ENCODE measurements at regions not wholly inside any gene's neighbourhood (a gene's known extent, or its start where the extent isn't known, plus 50 kb on each side); places are given as distances from the start of the nearest gene placed in this dataset.

GRCh38 chr16:80442779-80443178 lies 98.0 kb upstream of the DYNLRB2 start:
- no peak overlapping the region for H3K18ac ChIP-seq (ENCODE audit: low read length)
- no CpG with 5 or more reads among the region's 5 CpGs for WGBS, 2 donors (ENCODE audit: extremely low coverage in 2 of 2, insufficient read length in 2 of 2, insufficient replicate concordance in 1 of 2)

GRCh38 chr16:80441935-80442334 lies 98.9 kb upstream of the DYNLRB2 start:
- Histone ChIP-seq H2BK120ac (ENCODE audit: low read depth, low read length) (no peak overlapping the region), H2AK5ac (ENCODE audit: low read depth, low read length) (no peak overlapping the region), H4K91ac (ENCODE audit: low read depth, low read length, poor library complexity) (no peak overlapping the region), H3K4me2 (ENCODE audit: insufficient read depth, low read length, poor library complexity, severe bottlenecking) (no peak overlapping the region), H3K18ac (ENCODE audit: low read length) (no peak overlapping the region), H3K4me3 (ENCODE audit: low read length in 2 of 2) (no peak overlapping the region), H2BK5ac (ENCODE audit: low read length) (no peak overlapping the region), H3K9me3 (replicated peaks in 1 of 2; ENCODE audit: control insufficient read depth in 2 of 2, insufficient read depth in 1 of 2, low read depth in 1 of 2, low read length in 2 of 2) (no peaks in the 10 kb centered on the region), H3K14ac (ENCODE audit: low read length) (no peak overlapping the region), H3K23ac (ENCODE audit: low read depth, low read length, poor library complexity) (no peak overlapping the region), H3K79me1 (ENCODE audit: low read depth, low read length) (no peaks in the 10 kb centered on the region), H3K9ac (ENCODE audit: low read depth, low read length, poor library complexity) (no peak overlapping the region), H2AFZ (ENCODE audit: low read length) (no peak overlapping the region), H3K27ac (replicated peaks; ENCODE audit: low read length) (no peak overlapping the region), H3K27me3 (ENCODE audit: control insufficient read depth in 3 of 3, insufficient read depth in 3 of 3, low read depth in 1 of 3, low read length in 3 of 3) (no peaks in the 10 kb centered on the region), H4K8ac (ENCODE audit: low read depth, low read length) (no peak overlapping the region), H2BK12ac (ENCODE audit: low read length) (no peak overlapping the region), H3K4me1 (ENCODE audit: control insufficient read depth in 2 of 2, insufficient read depth in 1 of 2, low read depth in 1 of 2, low read length in 2 of 2) (no peaks in the 10 kb centered on the region), H2BK15ac (ENCODE audit: low read length) (no peak overlapping the region), H3K4ac (ENCODE audit: low read length) (no peak overlapping the region), H3K36me3 (replicated peaks in 1 of 2; ENCODE audit: control insufficient read depth in 2 of 2, insufficient read depth in 2 of 2, low read length in 2 of 2) (no peaks in the 10 kb centered on the region)
- DNase-seq (ENCODE audit: low spot score), result no peak
- WGBS, 2 donors (ENCODE audit: extremely low coverage in 2 of 2, insufficient read length in 2 of 2, insufficient replicate concordance in 1 of 2), result no CpG with 5 or more reads among the region's 1 CpG

More at GRCh38 chr16:80442779-80443178, 98.0 kb upstream of the DYNLRB2 start:
- DNase-seq (ENCODE audit: low spot score), result no peak
- no peak overlapping the region for H2AFZ ChIP-seq (ENCODE audit: low read length)
- H3K9ac ChIP-seq (ENCODE audit: low read depth, low read length, poor library complexity), result no peak overlapping the region
- no peaks in the 10 kb centered on the region for H3K36me3 ChIP-seq (replicated peaks in 1 of 2; ENCODE audit: control insufficient read depth in 2 of 2, insufficient read depth in 2 of 2, low read length in 2 of 2)
- no peak overlapping the region for H3K4me3 ChIP-seq (ENCODE audit: low read length in 2 of 2)
- H2AK5ac ChIP-seq (ENCODE audit: low read depth, low read length), result no peak overlapping the region
- H2BK15ac ChIP-seq (ENCODE audit: low read length), result no peak overlapping the region
- no peaks in the 10 kb centered on the region for H3K4me1 ChIP-seq (ENCODE audit: control insufficient read depth in 2 of 2, insufficient read depth in 1 of 2, low read depth in 1 of 2, low read length in 2 of 2)
- no peak overlapping the region for H3K4ac ChIP-seq (ENCODE audit: low read length)
- H3K14ac ChIP-seq (ENCODE audit: low read length), result no peak overlapping the region
- H2BK120ac ChIP-seq (ENCODE audit: low read depth, low read length), result no peak overlapping the region
- no peak overlapping the region for H4K91ac ChIP-seq (ENCODE audit: low read depth, low read length, poor library complexity)
- H3K4me2 ChIP-seq (ENCODE audit: insufficient read depth, low read length, poor library complexity, severe bottlenecking), result no peak overlapping the region
- no peaks in the 10 kb centered on the region for H3K9me3 ChIP-seq (replicated peaks in 1 of 2; ENCODE audit: control insufficient read depth in 2 of 2, insufficient read depth in 1 of 2, low read depth in 1 of 2, low read length in 2 of 2)
- no peaks in the 10 kb centered on the region for H3K79me1 ChIP-seq (ENCODE audit: low read depth, low read length)
- no peak overlapping the region for H4K8ac ChIP-seq (ENCODE audit: low read depth, low read length)
- H2BK12ac ChIP-seq (ENCODE audit: low read length), result no peak overlapping the region
- H2BK5ac ChIP-seq (ENCODE audit: low read length), result no peak overlapping the region
- H3K27me3 ChIP-seq (ENCODE audit: control insufficient read depth in 3 of 3, insufficient read depth in 3 of 3, low read depth in 1 of 3, low read length in 3 of 3), result no peaks in the 10 kb centered on the region
- no peak overlapping the region for H3K23ac ChIP-seq (ENCODE audit: low read depth, low read length, poor library complexity)
- no peak overlapping the region for H3K27ac ChIP-seq (replicated peaks; ENCODE audit: low read length)

- no peak for DNase-seq (ENCODE audit: low spot score)
- Histone ChIP-seq H2BK15ac (ENCODE audit: low read length) (no peak overlapping the region), H4K8ac (ENCODE audit: low read depth, low read length) (no peak overlapping the region), H3K27me3 (ENCODE audit: control insufficient read depth in 3 of 3, insufficient read depth in 3 of 3, low read depth in 1 of 3, low read length in 3 of 3) (no peaks in the 10 kb centered on the region), H2BK12ac (ENCODE audit: low read length) (no peak overlapping the region), H3K23ac (ENCODE audit: low read depth, low read length, poor library complexity) (no peak overlapping the region), H3K27ac (replicated peaks; ENCODE audit: low read length) (no peak overlapping the region), H2AFZ (ENCODE audit: low read length) (no peak overlapping the region), H2AK5ac (ENCODE audit: low read depth, low read length) (no peak overlapping the region), H3K9me3 (replicated peaks in 1 of 2; ENCODE audit: control insufficient read depth in 2 of 2, insufficient read depth in 1 of 2, low read depth in 1 of 2, low read length in 2 of 2) (no peaks in the 10 kb centered on the region), H2BK120ac (ENCODE audit: low read depth, low read length) (no peak overlapping the region), H3K79me1 (ENCODE audit: low read depth, low read length) (no peaks in the 10 kb centered on the region), H3K4me2 (ENCODE audit: insufficient read depth, low read length, poor library complexity, severe bottlenecking) (no peak overlapping the region), H3K18ac (ENCODE audit: low read length) (no peak overlapping the region), H2BK5ac (ENCODE audit: low read length) (no peak overlapping the region), H3K4me3 (ENCODE audit: low read length in 2 of 2) (no peak overlapping the region), H3K4me1 (ENCODE audit: control insufficient read depth in 2 of 2, insufficient read depth in 1 of 2, low read depth in 1 of 2, low read length in 2 of 2) (no peaks in the 10 kb centered on the region), H3K36me3 (replicated peaks in 1 of 2; ENCODE audit: control insufficient read depth in 2 of 2, insufficient read depth in 2 of 2, low read length in 2 of 2) (no peaks in the 10 kb centered on the region), H3K14ac (ENCODE audit: low read length) (no peak overlapping the region), H3K4ac (ENCODE audit: low read length) (no peak overlapping the region), H4K91ac (ENCODE audit: low read depth, low read length, poor library complexity) (no peak overlapping the region), H3K9ac (ENCODE audit: low read depth, low read length, poor library complexity) (no peak overlapping the region)
- WGBS, 2 donors (ENCODE audit: extremely low coverage in 2 of 2, insufficient read length in 2 of 2, insufficient replicate concordance in 1 of 2), result no CpG with 5 or more reads among the region's 2 CpGs
Observed at GRCh38 chr16:80440667-80441066, 100.1 kb upstream of the DYNLRB2 start.

GRCh38 chr16:80437707-80438106 lies 103.1 kb upstream of the DYNLRB2 start:
- H3K9ac ChIP-seq (ENCODE audit: low read depth, low read length, poor library complexity), result no peak overlapping the region
- DNase-seq (ENCODE audit: low spot score), result no peak
- H4K8ac ChIP-seq (ENCODE audit: low read depth, low read length), result no peak overlapping the region
- H2BK15ac ChIP-seq (ENCODE audit: low read length), result no peak overlapping the region
- H2BK120ac ChIP-seq (ENCODE audit: low read depth, low read length), result no peak overlapping the region
- H2BK5ac ChIP-seq (ENCODE audit: low read length), result no peak overlapping the region
- WGBS, 2 donors (ENCODE audit: extremely low coverage in 2 of 2, insufficient read length in 2 of 2, insufficient replicate concordance in 1 of 2), result no CpG with 5 or more reads among the region's 2 CpGs
- H3K4ac ChIP-seq (ENCODE audit: low read length), result no peak overlapping the region
- H3K4me2 ChIP-seq (ENCODE audit: insufficient read depth, low read length, poor library complexity, severe bottlenecking), result no peak overlapping the region
- no peaks in the 10 kb centered on the region for H3K4me1 ChIP-seq (ENCODE audit: control insufficient read depth in 2 of 2, insufficient read depth in 1 of 2, low read depth in 1 of 2, low read length in 2 of 2)
- H3K79me1 ChIP-seq (ENCODE audit: low read depth, low read length), result no peaks in the 10 kb centered on the region
- no peak overlapping the region for H3K18ac ChIP-seq (ENCODE audit: low read length)
- no peak overlapping the region for H3K14ac ChIP-seq (ENCODE audit: low read length)
- no peak overlapping the region for H3K27ac ChIP-seq (replicated peaks; ENCODE audit: low read length)
- no peak overlapping the region for H4K91ac ChIP-seq (ENCODE audit: low read depth, low read length, poor library complexity)
- H3K23ac ChIP-seq (ENCODE audit: low read depth, low read length, poor library complexity), result no peak overlapping the region
- no peak overlapping the region for H2AFZ ChIP-seq (ENCODE audit: low read length)
- H2AK5ac ChIP-seq (ENCODE audit: low read depth, low read length), result no peak overlapping the region
- H3K4me3 ChIP-seq (ENCODE audit: low read length in 2 of 2), result no peak overlapping the region
- no peaks in the 10 kb centered on the region for H3K9me3 ChIP-seq (replicated peaks in 1 of 2; ENCODE audit: control insufficient read depth in 2 of 2, insufficient read depth in 1 of 2, low read depth in 1 of 2, low read length in 2 of 2)
- no peak overlapping the region for H2BK12ac ChIP-seq (ENCODE audit: low read length)
- no peaks in the 10 kb centered on the region for H3K36me3 ChIP-seq (replicated peaks in 1 of 2; ENCODE audit: control insufficient read depth in 2 of 2, insufficient read depth in 2 of 2, low read length in 2 of 2)
- H3K27me3 ChIP-seq (ENCODE audit: control insufficient read depth in 3 of 3, insufficient read depth in 3 of 3, low read depth in 1 of 3, low read length in 3 of 3), result no peaks in the 10 kb centered on the region

Data from neuronal stem cell (in vitro differentiated cells).